Spleen (tissue), 7 donors: ENCODE measurements at regions not wholly inside any gene's neighbourhood (a gene's known extent, or its start where the extent isn't known, plus 50 kb on each side); places are given as distances from the start of the nearest gene placed in this dataset.
"Not testable (repeated sequence)": the region's sequence is repeated elsewhere in the genome, so short reads cannot be mapped to it uniquely, and the experiment has no call there.

Experiments
- CTCF ChIP-seq, 11 experiments: fragments of 200-600 bp in 7 of 11; fragments of 450-650 bp in 4 of 11; sonication (generic) in 4 of 11; IDR thresholded peaks in 8 of 11; conservative IDR thresholded peaks in 3 of 11; 1 replicate in 7 of 11; 2 replicates in 4 of 11; pipeline versions ENCODE4 v1.4.0 to v1.8.0; 2016 to 2021; ENCODE audit warnings: antibody characterized with exemption in 11 of 11, inconsistent platforms in 4 of 11, mild to moderate bottlenecking in 1 of 11
- POLR2A ChIP-seq, 3 donors: fragments of 450-650 bp; IDR thresholded peaks; one replicate each; pipeline ENCODE4 v1.5.1; 2017; ENCODE audit warnings: antibody characterized with exemption in 3 of 3, mild to moderate bottlenecking in 1 of 3
- POLR2AphosphoS5 ChIP-seq, 3 donors: sonication (generic); formaldehyde crosslinking; IDR thresholded peaks; one replicate each; pipeline ENCODE4 v1.5.1; 2017; ENCODE audit warnings: antibody characterized with exemption in 3 of 3
- donor health status: DM: no; HTN: no; CAD: no; lungs with moderate emphysema.
- donor health status: DM: no; HTN: no; CAD: no.
- donor health status: DM: no; HTN: no; CAD: no.

- not testable (repeated sequence) for TF ChIP-seq CTCF (IDR thresholded peaks at IDR 0.05 in 8 of 11, conservative IDR thresholded peaks at IDR 0.05 in 3 of 11); POLR2A (IDR thresholded peaks at IDR 0.05); POLR2AphosphoS5 (IDR thresholded peaks at IDR 0.05)
Measured at GRCh38 chr16:32461001-32461400, 207.9 kb downstream of the TP53TG3D start.
